GM12872 (cell line): ENCODE measurements at regions not wholly inside any gene's neighbourhood (a gene's known extent, or its start where the extent isn't known, plus 50 kb on each side); places are given as distances from the start of the nearest gene placed in this dataset.

Source experiments
- CTCF ChIP-seq: IDR thresholded peaks from 3 replicates; pipeline ENCODE4 v1.5.1; 2011; ENCODE audit warnings: low read depth, mild to moderate bottlenecking, low read length, moderate library complexity; ENCODE audit not compliant: insufficient read depth

DNA sequence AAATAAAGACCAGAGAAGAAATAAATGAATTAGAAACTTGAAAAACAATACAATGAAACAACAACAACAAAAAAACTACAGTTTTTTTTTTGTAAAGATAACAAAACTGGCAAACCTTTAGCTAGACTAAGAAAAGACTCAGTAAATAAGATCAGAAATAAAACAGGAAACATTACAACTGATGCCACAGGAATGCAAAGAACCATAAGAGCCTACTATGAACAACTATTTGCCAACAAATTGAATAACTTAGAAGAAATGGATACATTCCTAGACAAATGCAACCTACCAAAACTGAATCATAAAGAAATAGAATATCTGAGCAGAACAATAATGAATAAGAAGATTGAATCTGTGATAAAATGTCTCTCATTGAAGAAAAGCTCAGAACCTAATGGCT is 742.0 kb downstream of the ADGRL2 start:
- TF ChIP-seq CTCF = no peak

- no peak for TF ChIP-seq CTCF
Measured at GRCh38 chr1:82542141-82542540, 741.4 kb downstream of the ADGRL2 start.

DNA sequence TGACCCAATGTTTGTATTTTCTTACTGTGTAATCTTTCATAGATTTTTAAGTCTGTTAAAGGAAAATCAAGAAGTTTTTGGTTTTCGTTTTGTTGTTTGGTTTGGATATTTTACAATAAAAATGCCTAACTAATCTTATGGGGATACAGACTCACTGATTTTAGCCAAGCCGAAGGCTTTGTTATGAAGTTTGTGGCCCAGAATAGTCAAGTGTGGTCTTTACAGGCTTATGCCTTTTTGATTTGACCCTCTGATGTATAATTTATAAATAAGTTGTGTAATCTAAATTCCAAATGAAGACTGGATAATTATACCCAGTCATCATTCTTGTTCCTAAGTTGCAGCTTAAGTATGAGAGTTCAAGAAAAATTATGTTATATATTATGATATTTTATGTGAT is 739.3 kb downstream of the ADGRL2 start:
- TF ChIP-seq CTCF = no peak

DNA sequence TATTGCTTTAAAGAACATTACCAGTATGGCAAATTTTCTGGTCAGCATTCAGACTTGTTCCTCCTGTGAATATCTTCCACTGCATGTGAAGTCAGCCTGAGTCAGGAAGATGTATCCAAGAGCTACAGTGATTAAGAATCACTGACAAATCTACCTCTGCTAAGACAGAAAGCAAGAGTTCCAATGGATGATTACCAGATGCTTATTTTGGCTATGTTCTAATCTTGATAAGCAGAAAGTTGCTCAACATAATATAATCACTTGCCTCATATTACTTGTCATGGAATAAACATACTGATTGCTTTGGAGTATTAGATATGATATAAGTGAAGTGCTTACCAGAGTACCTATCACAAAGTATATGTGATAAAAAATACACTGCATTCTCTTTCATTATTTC is 738.1 kb downstream of the ADGRL2 start:
- TF ChIP-seq CTCF = no peak

- TF ChIP-seq CTCF = no peak
Measured at GRCh38 chr1:82534996-82535395, 734.3 kb downstream of the ADGRL2 start.

DNA sequence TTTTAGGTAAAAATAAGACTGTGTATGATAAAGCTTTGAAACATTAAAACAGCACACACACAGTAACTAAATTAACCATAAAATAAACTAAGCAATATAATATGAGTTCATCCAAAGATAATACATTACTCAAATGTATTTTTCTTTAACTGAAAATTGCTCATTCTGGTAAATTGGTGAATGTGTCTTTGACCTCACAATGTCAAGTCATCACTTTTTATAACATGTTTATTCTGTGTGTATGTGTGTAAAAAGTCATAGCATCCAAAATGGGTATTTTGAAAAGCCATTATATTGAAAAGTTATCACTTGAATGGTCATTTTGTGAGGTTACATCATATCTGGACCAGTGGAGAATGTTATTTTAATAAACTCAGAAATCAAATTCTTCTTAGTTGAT is 724.6 kb downstream of the ADGRL2 start:
- no peak for TF ChIP-seq CTCF

GRCh38 chr1:82520611-82521010 is 719.9 kb downstream of the ADGRL2 start:
- TF ChIP-seq CTCF = no peak

DNA sequence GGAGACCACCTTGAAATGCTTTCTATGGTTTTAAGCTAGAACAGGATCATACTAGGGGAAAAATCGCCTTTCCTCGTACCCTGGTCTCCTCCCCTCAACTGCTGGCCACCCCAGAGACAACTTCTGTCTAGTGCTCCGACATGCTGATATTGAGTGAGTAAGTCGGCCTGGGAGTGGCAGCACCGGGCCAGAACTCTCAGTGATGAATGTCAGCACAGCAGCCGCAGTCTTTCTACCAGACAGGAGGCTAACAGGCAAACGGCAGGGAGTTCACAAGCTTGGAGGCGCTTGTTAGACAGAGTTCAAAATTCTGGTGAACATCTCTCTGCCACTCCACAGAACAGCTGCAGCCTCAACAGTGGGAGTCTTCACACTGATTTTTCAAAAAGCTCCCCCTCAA is 716.9 kb downstream of the ADGRL2 start:
- TF ChIP-seq CTCF = no peak
